ENCODE measurements at regions not wholly inside any gene's neighbourhood (a gene's known extent, or its start where the extent isn't known, plus 50 kb on each side); places are given as distances from the start of the nearest gene placed in this dataset.

GRCh38 chr10:31102421-31102820 is 70.8 kb upstream of the ZNF438 start:
- H3K9ac ChIP-seq (ENCODE audit: extremely low read depth, low read length, poor library complexity, severe bottlenecking) = no peak overlapping the region
- Mint-ChIP-seq H3K4me1 (peaks cover 25% of the 10 kb centered on the region), H3K9me3 (peaks cover 2% of the 10 kb centered on the region), H3K36me3 (ENCODE audit: low read depth) (no peaks in the 10 kb centered on the region), H3K27ac (no peak overlapping the region), H3K27me3 (ENCODE audit: insufficient read depth) (no peaks in the 10 kb centered on the region), H3K4me3 (no peak overlapping the region)
- TF ChIP-seq, protein P1, sequence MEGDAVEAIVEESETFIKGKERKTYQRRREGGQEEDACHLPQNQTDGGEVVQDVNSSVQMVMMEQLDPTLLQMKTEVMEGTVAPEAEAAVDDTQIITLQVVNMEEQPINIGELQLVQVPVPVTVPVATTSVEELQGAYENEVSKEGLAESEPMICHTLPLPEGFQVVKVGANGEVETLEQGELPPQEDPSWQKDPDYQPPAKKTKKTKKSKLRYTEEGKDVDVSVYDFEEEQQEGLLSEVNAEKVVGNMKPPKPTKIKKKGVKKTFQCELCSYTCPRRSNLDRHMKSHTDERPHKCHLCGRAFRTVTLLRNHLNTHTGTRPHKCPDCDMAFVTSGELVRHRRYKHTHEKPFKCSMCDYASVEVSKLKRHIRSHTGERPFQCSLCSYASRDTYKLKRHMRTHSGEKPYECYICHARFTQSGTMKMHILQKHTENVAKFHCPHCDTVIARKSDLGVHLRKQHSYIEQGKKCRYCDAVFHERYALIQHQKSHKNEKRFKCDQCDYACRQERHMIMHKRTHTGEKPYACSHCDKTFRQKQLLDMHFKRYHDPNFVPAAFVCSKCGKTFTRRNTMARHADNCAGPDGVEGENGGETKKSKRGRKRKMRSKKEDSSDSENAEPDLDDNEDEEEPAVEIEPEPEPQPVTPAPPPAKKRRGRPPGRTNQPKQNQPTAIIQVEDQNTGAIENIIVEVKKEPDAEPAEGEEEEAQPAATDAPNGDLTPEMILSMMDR (conservative IDR thresholded peaks at IDR 0.05) = no peak
- H3K4me1 ChIP-seq (ENCODE audit: control insufficient read depth, insufficient read depth, low read length) = no peaks in the 10 kb centered on the region
- H3K9me3 ChIP-seq (ENCODE audit: control insufficient read depth, low read length) = no peaks in the 10 kb centered on the region
- no peaks in the 10 kb centered on the region for H3K27me3 ChIP-seq (ENCODE audit: control insufficient read depth, insufficient read depth, low read length, poor library complexity, severe bottlenecking)
- DNase-seq = no peak
- H3K4me3 ChIP-seq (ENCODE audit: low read length) = no peak overlapping the region
- 43 to 47% methylated on average over 2 of the region's 2 CpGs for WGBS, 2 experiments (ENCODE audit: insufficient coverage in 1 of 2, insufficient read length in 1 of 2)
- H3K27ac ChIP-seq (ENCODE audit: low read depth, low read length) = no peak overlapping the region
- H3K36me3 ChIP-seq (ENCODE audit: control insufficient read depth, insufficient read depth, low read length) = no peaks in the 10 kb centered on the region

DNA sequence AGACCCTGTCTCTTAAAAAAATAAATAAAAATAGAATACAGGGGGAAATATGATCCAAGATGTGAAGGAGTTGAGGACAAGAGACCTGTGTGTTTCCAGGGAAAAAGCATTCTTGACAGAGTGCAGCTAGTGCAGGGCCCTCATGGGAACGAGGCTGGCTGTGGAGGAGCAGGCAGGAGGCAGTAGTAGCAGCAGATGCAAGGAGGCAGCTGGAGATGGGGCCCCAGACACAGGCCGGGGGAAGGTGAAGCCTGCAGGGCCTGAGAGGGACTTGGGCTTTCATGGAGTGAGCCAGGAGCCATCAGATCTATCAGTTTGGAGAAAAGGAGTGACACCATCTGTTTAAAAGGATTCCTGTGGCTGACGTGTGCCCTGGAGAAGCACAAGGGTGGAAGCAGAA is 71.4 kb upstream of the ZNF438 start:
- H3K4me1 Mint-ChIP-seq = peaks cover 25% of the 10 kb centered on the region
- H3K4me3 Mint-ChIP-seq = no peak overlapping the region
- no peaks in the 10 kb centered on the region for H3K27me3 Mint-ChIP-seq (ENCODE audit: insufficient read depth)
- TF ChIP-seq, protein P1 (conservative IDR thresholded peaks at IDR 0.05) = no peak
- Histone ChIP-seq H3K27me3 (ENCODE audit: control insufficient read depth, insufficient read depth, low read length, poor library complexity, severe bottlenecking) (no peaks in the 10 kb centered on the region), H3K27ac (ENCODE audit: low read depth, low read length) (peak overlapping the region; percentile 51), H3K4me1 (ENCODE audit: control insufficient read depth, insufficient read depth, low read length) (no peaks in the 10 kb centered on the region), H3K9ac (ENCODE audit: extremely low read depth, low read length, poor library complexity, severe bottlenecking) (no peak overlapping the region), H3K4me3 (ENCODE audit: low read length) (no peak overlapping the region), H3K36me3 (ENCODE audit: control insufficient read depth, insufficient read depth, low read length) (no peaks in the 10 kb centered on the region), H3K9me3 (ENCODE audit: control insufficient read depth, low read length) (no peaks in the 10 kb centered on the region)
- peaks cover 3% of the 10 kb centered on the region for H3K9me3 Mint-ChIP-seq
- DNase-seq = no peak
- no peak overlapping the region for H3K27ac Mint-ChIP-seq
- no peaks in the 10 kb centered on the region for H3K36me3 Mint-ChIP-seq (ENCODE audit: low read depth)
- 77 to 87% methylated on average over 2 to 3 of the region's 3 CpGs for WGBS, 2 experiments (ENCODE audit: insufficient coverage in 1 of 2, insufficient read length in 1 of 2)

DNA sequence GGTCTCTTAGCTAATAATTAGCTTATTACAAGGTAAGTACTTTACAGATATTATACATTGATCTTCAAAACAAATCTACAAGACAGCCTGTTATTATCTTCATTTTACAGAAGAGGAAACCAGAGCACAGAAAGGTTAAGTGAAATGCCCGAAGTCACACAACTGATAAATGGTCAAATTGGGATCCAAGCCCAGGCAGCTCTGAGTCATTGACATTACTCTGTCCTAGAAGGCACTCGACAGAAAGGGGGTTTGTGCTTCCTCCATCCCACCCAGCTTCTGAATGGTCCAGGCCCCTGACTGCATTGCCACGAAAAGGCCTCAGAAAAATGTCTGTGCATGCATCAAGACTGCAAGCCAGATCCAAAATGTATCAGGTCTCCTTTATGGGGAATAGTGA is 81.3 kb upstream of the ZNF438 start:
- no peaks in the 10 kb centered on the region for H3K36me3 Mint-ChIP-seq (ENCODE audit: low read depth)
- H3K9ac ChIP-seq (ENCODE audit: extremely low read depth, low read length, poor library complexity, severe bottlenecking) = no peak overlapping the region
- H3K27me3 ChIP-seq (ENCODE audit: control insufficient read depth, insufficient read depth, low read length, poor library complexity, severe bottlenecking) = no peaks in the 10 kb centered on the region
- H3K27me3 Mint-ChIP-seq (ENCODE audit: insufficient read depth) = no peaks in the 10 kb centered on the region
- TF ChIP-seq, protein P1 (conservative IDR thresholded peaks at IDR 0.05) = no peak
- peaks cover 21% of the 10 kb centered on the region for H3K9me3 ChIP-seq (ENCODE audit: control insufficient read depth, low read length)
- no peak overlapping the region for H3K27ac Mint-ChIP-seq
- WGBS, 2 experiments (ENCODE audit: insufficient coverage in 1 of 2, insufficient read length in 1 of 2) = 89 to 90% methylated on average over 3 of the region's 3 CpGs
- no peak overlapping the region for H3K4me3 ChIP-seq (ENCODE audit: low read length)
- no peaks in the 10 kb centered on the region for H3K36me3 ChIP-seq (ENCODE audit: control insufficient read depth, insufficient read depth, low read length)
- H3K4me1 ChIP-seq (ENCODE audit: control insufficient read depth, insufficient read depth, low read length) = no peaks in the 10 kb centered on the region
- DNase-seq = no peak
- no peaks in the 10 kb centered on the region for H3K4me1 Mint-ChIP-seq
- H3K4me3 Mint-ChIP-seq = no peak overlapping the region
- H3K9me3 Mint-ChIP-seq = peaks cover 32% of the 10 kb centered on the region
- H3K27ac ChIP-seq (ENCODE audit: low read depth, low read length) = no peak overlapping the region
